NCI-H226 (cell line): ENCODE measurements at regions not wholly inside any gene's neighbourhood (a gene's known extent, or its start where the extent isn't known, plus 50 kb on each side); places are given as distances from the start of the nearest gene placed in this dataset.
"Not testable (repeated sequence)": the region's sequence is repeated elsewhere in the genome, so short reads cannot be mapped to it uniquely, and the experiment has no call there.

ENCODE experiments used
- DNase-seq: peaks from one replicate; pipeline ENCODE4 v3.0.0-alpha.2; 2015

DNA sequence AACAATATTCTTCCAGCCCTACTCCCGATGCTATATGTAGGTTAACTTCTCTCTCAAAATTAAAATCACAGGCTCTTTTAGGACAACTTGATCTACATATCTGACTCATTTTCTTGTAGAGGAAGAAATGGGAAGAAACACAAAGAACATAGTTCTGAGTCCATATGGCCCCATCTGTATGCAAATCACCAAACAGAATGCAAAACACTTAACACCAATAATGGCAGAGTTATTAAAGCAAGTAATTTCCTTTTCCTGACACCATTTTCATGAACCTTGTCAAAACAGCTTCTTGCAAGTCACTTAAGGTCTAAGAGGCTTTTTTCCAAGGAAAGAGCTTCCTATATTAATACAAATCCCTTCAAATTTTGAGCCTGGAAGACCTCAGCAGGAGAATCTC is 300.4 kb upstream of the CLEC14A start:
- DNase-seq: no peak

- peak; percentile 32 for DNase-seq
Measured at GRCh38 chr14:38554026-38554425, 298.1 kb upstream of the CLEC14A start.

DNA sequence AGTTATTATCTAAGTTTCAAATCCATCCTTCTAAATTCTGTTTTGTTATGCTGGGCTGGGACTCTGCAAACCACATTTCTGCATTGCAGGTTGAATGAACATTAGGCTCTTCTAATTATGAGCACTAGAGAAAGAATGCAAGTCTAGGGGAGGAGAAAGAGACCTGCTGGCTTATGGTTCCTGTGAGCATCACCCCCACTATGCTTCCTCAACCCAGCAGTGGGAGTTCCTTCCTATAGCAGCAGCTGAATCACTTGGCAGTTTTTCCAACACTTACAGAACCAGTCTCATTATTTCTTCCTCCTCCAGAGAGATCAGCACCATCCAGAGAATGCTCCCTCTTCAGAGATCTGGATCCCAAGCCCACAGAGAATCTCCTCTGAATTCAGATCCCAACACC is 297.7 kb upstream of the CLEC14A start:
- DNase-seq: peak; percentile 93

- DNase-seq: no peak
Measured at GRCh38 chr14:38549564-38549963, 293.7 kb upstream of the CLEC14A start.

- no peak for DNase-seq
Measured at GRCh38 chr14:38547961-38548490, 292.1 kb upstream of the CLEC14A start.

- no peak for DNase-seq
Measured at GRCh38 chr14:38546932-38547551, 291.1 kb upstream of the CLEC14A start.

- no peak for DNase-seq
Measured at GRCh38 chr14:38544776-38545175, 288.9 kb upstream of the CLEC14A start.

- not testable (repeated sequence) for DNase-seq
Measured at GRCh38 chr14:38543851-38544250, 288.0 kb upstream of the CLEC14A start.

DNA sequence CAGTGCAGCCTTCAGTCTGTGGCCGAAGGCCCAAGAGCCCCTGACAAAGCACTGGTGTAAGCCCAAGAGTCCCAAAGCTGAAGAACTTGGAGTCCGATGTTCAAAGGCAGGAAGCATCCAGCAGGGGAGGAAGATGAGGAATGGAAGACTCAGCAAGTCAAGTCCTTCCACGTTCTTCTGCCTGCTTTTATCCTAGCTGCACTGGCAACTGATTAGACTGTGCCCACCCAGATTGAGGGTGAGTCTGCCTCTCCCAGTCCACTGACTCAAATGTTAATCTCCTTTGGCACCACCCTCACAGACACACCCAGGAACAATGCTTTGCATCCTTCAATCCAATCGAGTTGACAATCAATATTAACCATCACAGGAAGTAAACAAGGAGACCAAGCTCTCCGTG is 282.2 kb upstream of the CLEC14A start:
- not testable (repeated sequence) for DNase-seq

DNA sequence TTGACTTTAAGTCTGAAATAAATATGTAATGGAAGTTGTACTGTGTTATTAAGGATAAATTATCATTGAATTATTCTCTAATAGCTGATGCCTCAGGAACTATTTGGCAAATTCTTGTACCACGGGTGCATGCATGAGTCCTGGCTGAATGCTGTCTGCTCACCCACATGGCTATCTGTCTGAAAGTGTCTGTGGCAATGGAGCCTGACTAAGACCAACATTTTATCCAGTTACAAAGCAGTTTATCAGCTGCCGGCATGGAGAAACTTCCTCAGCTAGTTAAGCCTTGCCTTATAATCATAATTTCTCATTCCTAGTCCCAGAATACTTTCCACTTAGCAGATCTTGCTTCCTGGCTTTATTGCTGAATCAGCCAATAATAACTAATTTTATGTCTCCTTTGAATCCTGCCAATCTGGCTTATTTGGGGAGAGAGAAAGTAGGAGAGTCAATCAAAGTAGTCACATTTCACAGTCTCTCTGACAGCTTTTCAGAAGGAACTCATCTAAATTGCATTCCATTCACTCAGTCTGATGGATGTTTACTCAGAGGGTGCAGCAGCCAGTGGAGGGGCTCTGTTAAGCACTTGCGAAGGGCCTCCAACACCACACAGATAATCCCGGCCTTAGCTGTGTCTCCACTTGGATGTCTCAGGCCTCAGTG is 280.6 kb upstream of the CLEC14A start:
- no peak for DNase-seq

GRCh38 chr14:38528582-38528981 is 272.7 kb upstream of the CLEC14A start:
- no peak for DNase-seq

DNA sequence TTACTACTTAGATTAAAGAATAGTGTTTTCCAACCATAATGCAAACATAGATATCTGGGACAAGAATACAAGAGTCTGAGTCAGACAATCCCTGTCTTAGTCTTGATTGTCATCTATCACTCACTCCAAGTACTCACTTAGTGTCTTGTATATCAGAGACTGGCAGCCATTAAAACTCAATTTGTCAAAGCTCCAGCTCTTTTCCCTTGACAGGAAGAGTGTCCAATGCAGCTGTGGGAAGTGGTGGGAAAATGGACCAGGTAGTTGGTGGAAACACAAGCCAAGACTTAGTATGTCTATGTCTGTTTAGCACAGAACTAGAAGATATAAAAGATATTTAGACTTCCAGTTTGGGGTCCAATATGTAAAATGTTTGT is 271.6 kb upstream of the CLEC14A start:
- DNase-seq: no peak

GRCh38 chr14:38526826-38527501 is 271.1 kb upstream of the CLEC14A start:
- no peak for DNase-seq

DNA sequence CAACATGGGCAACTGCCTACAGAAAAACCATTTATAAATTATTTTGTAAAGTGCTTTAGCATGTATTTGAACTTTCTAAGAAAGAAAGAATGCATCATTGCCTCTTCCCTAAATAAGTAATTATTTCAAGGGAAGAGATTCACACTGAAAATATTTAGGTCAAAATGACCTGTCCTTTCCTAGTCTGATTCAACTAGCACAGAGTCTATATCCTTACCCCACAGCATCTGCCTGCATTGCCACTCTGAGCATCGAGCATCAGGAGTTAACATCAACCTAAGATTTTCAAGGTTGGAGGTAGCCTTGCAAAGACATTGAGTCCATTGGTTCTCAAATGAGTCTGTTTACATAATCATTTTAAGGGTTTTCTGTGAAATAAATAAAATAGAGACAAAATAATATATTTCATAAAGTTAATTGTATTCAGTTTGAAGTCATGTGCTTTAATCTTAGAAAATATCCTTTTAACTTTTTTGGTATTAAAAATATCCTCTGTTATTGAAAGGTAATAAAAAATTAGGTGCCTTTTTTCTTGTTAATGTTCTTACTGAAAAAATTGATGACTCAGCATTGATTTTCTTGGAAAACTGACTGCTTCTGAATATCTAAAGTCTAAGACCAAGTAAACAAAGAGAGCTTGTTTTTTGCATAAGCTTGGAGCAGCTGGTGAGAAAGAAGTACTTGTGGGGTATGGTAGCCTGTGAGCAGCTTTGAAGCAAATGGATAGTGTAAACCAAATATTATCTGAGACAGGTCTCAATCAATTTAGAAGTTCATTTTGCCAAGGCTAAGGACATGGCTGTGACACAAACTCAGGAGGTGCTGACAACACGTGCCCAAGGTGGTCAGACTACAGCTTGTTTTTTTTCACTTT is 269.0 kb upstream of the CLEC14A start:
- no peak for DNase-seq

DNA sequence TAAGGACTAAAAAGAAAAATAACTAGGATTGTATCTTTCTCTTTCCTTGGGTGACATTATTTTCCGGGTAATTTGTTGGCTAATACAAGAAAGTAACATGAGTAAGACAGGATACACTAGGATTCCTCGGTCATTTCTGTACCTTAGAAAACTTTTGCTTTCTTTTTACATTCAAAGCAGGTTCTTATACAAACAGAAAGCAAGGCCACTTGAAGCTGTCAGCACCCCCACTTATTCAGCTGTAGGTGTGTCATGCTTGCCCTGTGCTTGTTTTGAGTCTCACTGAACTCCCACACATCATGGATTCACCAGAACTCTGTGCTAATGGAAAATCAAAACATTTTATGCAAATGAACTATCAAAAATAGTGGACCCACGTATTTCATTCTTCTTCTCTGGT is 266.8 kb upstream of the CLEC14A start:
- no peak for DNase-seq

DNA sequence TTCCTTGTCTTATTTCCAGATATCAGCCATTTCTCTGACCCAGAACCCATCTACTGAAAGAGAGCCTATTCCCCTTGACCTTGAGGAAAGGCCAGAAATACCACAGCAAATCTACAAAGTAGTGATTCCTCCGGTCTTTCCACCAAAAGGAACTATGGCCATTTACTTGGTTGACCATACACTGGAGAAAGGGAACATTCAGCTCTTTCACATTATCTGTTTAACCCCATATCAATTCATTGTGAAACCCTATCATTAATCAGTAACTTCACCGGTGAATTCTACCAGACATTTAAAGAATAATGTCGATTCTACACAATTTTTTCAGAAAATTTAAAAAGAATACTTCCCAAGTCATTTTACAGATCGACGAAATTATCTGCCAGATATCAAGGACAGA is 265.7 kb upstream of the CLEC14A start:
- DNase-seq: no peak

- no peak for DNase-seq
Measured at GRCh38 chr14:38517426-38517825, 261.5 kb upstream of the CLEC14A start.

DNA sequence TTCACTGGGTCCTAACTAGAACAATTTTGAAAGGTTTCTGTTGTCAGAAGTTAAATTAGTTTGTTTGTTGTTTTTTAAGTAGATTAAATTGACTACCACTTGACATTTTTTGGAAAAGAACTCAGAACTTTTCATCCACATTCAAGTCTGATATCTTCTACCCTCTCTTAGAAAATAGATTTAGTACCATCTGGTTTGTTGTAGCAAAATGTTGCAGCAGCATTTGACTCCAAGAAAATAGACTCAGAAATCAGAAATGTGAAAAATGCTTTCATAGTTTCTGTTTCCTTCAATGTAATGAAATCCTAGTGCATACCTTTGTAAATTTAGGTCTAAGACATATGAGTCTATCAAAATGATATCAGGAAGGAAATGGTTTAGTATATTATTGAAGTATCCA is 256.3 kb upstream of the CLEC14A start:
- DNase-seq: no peak

DNA sequence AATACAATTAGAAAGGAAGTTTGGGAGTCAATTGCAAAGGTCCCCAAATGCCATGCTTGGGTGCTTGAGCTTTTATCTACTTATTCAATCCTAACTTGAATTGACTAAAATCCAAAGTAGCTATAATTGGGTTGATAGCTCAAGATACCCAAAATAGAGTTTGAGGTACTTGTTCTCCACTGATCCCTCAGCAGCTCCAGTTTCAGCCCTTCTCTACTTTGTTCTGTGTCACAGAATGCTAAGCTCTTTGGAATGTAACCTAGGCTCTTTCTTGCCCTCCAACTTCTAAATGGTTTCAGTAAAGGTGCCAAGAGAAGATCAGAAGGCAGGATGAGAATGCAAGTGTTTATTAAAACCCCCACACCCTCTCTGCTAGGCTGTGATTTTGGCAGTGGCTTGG is 251.4 kb upstream of the CLEC14A start:
- DNase-seq: no peak

DNA sequence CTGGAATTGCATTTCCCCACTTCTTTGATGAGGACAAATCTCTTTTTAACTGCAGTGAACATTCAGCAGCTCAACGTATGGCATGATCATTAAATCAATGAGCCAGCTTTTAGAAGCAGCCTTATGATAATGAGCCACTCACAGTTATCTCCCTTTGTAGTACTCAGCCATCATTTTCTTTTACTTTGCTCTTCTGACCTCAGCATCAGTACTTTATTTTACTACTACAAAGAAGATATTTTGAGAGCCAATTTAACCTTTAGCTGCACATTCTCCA is 250.0 kb upstream of the CLEC14A start:
- no peak for DNase-seq

- peak; percentile 6 for DNase-seq
Measured at GRCh38 chr14:38505221-38505972, 249.5 kb upstream of the CLEC14A start.

DNA sequence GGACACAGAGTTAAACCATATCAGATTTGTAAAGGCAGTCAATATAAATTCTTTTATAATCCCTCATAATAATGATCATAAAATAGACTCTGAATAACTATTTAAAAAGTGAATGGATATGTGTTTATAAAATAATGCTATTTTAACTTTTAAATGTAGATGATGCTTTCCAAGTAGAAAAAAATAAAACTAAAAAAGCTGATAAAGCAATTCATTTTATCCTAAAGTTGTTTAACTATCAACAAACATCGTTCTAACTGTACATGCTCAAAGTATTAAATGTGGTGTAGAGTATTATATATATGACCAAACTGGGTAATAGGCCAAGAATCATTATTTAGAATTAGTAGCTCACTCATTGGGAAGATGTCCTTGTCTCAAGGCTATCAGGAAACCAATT is 248.3 kb upstream of the CLEC14A start:
- DNase-seq: no peak

GRCh38 chr14:38502239-38502638 is 246.3 kb upstream of the CLEC14A start:
- DNase-seq: no peak
